Activated CD4-positive, alpha-beta T cell treated with anti-CD3 and anti-CD28 coated beads for 24 hours (primary cell): ENCODE measurements at regions not wholly inside any gene's neighbourhood (a gene's known extent, or its start where the extent isn't known, plus 50 kb on each side); places are given as distances from the start of the nearest gene placed in this dataset.
"Not testable (repeated sequence)": the region's sequence is repeated elsewhere in the genome, so short reads cannot be mapped to it uniquely, and the experiment has no call there.

ENCODE experiments used
- DNase-seq, 2 donors: peaks; one replicate each; pipeline ENCODE4 v3.0.0-alpha.2; 2020; ENCODE audit warnings: low read depth in 2 of 2

GRCh38 chr6:21334651-21335050, 258.9 kb upstream of the SOX4 start:
- DNase-seq = no peak

GRCh38 chr6:21335591-21335990, 258.0 kb upstream of the SOX4 start:
- DNase-seq = no peak

- no peak for DNase-seq
Measured at GRCh38 chr6:21337263-21337662, 256.3 kb upstream of the SOX4 start.

- DNase-seq = no peak
Measured at GRCh38 chr6:21340573-21340972, 253.0 kb upstream of the SOX4 start.

- no peak for DNase-seq
Measured at GRCh38 chr6:21341910-21342309, 251.6 kb upstream of the SOX4 start.

- DNase-seq = no peak
Measured at GRCh38 chr6:21342501-21342900, 251.1 kb upstream of the SOX4 start.

GRCh38 chr6:21345704-21346103, 247.8 kb upstream of the SOX4 start:
- not testable (repeated sequence) for DNase-seq

GRCh38 chr6:21348146-21348503, 245.4 kb upstream of the SOX4 start:
- no peak for DNase-seq

- DNase-seq = no peak
Measured at GRCh38 chr6:21348504-21349195, 244.9 kb upstream of the SOX4 start.

GRCh38 chr6:21349834-21350233, 243.7 kb upstream of the SOX4 start:
- DNase-seq = no peak

- no peak for DNase-seq
Measured at GRCh38 chr6:21350926-21351325, 242.6 kb upstream of the SOX4 start.

GRCh38 chr6:21352131-21352530, 241.4 kb upstream of the SOX4 start:
- no peak for DNase-seq

- no peak for DNase-seq
Measured at GRCh38 chr6:21354805-21355238, 238.7 kb upstream of the SOX4 start.

- DNase-seq = no peak
Measured at GRCh38 chr6:21355638-21356037, 237.9 kb upstream of the SOX4 start.

- DNase-seq = no peak
Measured at GRCh38 chr6:21357262-21357661, 236.3 kb upstream of the SOX4 start.

GRCh38 chr6:21359926-21360325, 233.6 kb upstream of the SOX4 start:
- no peak for DNase-seq

GRCh38 chr6:21360336-21360735, 233.2 kb upstream of the SOX4 start:
- no peak for DNase-seq

GRCh38 chr6:21367148-21367547, 226.4 kb upstream of the SOX4 start:
- DNase-seq = no peak

GRCh38 chr6:21367649-21368154, 225.8 kb upstream of the SOX4 start:
- no peak for DNase-seq

- DNase-seq = no peak
Measured at GRCh38 chr6:21371061-21371460, 222.5 kb upstream of the SOX4 start.

GRCh38 chr6:21371676-21372171, 221.8 kb upstream of the SOX4 start:
- no peak for DNase-seq

- no peak for DNase-seq
Measured at GRCh38 chr6:21375151-21376116, 218.1 kb upstream of the SOX4 start.

GRCh38 chr6:21377356-21377755, 216.2 kb upstream of the SOX4 start:
- DNase-seq = no peak
